GM12865 (cell line): ENCODE measurements at regions not wholly inside any gene's neighbourhood (a gene's known extent, or its start where the extent isn't known, plus 50 kb on each side); places are given as distances from the start of the nearest gene placed in this dataset.

Experiments
- DNase-seq: peaks from one replicate; pipeline ENCODE4 v3.0.0; 2010; ENCODE audit warnings: low read depth
- H3K4me3 ChIP-seq: 2 replicates; pipeline ENCODE4 v1.5.1; 2011; ENCODE audit warnings: mild to moderate bottlenecking, low read depth, low read length, control low read depth
- CTCF ChIP-seq: IDR thresholded peaks from 2 replicates; pipeline ENCODE4 v1.5.1; 2011; ENCODE audit warnings: low read length, control low read depth, low read depth, inconsistent platforms; ENCODE audit not compliant: insufficient read depth; ENCODE audit errors: missing control alignments

- no peak overlapping the region for H3K4me3 ChIP-seq
- TF ChIP-seq CTCF = no peak
- no peak for DNase-seq
Measured at GRCh38 chr14:98945611-98946570, 326.1 kb downstream of the BCL11B start.

GRCh38 chr14:98946940-98947339, 325.1 kb downstream of the BCL11B start:
- no peak overlapping the region for H3K4me3 ChIP-seq
- no peak for TF ChIP-seq CTCF
- DNase-seq = no peak

DNA sequence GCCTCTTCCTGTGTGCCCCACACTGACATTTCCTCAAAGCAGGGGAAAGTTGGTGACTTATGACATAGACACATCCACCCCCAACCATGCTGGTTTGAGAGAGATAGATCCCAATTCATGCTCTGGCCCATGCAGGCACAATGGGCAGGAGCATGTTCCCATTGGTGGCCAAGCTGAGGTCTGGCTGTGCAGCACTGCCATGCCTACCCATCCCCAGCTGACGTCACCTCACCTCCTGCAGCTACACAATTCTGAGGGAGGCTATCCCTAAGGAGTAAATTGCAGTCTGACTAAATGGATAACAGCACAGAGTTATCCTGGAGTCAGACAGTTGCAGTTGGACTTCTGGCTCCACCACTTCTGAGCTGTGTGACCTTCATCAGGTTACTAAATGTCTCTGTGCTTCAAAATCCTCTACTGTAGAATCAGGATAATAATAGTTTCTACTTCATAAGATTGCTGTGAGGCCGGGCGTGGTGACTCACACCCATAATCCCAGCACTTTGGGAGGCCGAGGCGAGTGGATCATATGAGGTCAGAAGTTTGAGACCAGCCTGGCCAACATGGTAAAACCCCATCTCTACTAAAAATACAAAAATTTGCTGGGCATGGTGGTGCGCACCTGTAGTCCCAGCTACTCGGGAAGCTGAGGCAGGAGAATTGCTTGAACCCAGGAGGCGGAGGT, 323.9 kb downstream of the BCL11B start:
- DNase-seq = no peak
- H3K4me3 ChIP-seq = no peak overlapping the region
- no peak for TF ChIP-seq CTCF

GRCh38 chr14:98949051-98949450, 322.9 kb downstream of the BCL11B start:
- TF ChIP-seq CTCF = no peak
- H3K4me3 ChIP-seq = no peak overlapping the region
- no peak for DNase-seq

DNA sequence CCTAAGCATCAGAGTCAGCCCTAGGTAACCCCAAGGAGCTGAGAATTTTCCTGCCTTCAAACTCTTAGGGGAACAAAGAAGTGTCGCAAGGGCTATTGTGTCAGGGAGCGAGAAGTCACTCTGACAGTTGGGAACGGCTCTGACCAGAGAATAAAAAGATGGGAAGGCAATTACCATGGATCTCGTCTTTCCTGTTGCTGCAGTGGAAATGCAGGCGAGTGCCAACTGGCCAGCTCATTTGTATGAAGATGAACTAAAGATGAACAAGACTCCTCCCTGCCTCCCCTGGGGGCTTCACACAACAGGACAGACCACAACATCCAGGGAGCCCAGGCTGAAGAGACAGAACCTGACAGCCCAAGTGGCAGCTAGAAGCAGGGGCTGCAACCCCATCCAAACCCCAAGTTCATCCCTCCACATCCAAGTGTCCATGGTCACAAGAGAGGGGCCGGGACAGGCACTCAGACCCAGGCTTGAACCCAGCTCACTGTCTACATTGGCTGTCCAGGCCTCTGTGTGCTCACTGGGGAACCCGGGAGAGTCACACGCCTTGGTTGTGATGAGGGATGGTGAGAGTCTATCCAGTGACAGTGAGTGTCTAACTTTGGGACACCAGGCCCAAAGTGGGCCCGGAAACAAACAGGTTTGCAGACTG, 322.4 kb downstream of the BCL11B start:
- H3K4me3 ChIP-seq = no peak overlapping the region
- no peak for TF ChIP-seq CTCF
- DNase-seq = no peak

DNA sequence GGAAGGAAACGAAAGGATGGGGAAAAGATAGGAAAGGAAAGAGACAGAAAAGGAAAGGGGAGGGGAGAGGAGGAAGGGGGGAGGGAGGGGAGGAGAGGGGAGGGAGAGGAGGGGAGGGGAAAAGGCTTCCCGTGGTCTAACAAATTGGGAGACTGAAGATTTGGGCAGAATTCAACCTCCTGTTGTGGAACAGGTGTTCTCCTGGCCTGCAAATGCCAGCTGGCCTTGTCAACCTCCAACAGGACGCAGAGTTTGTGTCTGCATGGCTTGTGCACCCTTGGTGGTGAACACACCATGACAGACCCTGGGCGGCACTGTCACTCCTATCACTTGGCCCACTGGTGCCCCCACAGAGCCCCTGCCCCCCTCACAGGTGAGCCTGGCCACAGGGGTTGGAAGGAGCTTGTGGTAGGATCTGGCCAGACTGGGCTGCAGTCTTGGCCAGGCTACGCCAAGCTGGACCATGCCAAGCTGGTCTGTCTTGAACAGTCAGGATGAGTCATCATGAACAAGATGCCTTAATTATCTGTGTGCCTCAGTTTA, 321.6 kb downstream of the BCL11B start:
- TF ChIP-seq CTCF = no peak
- no peak for DNase-seq
- no peak overlapping the region for H3K4me3 ChIP-seq
